HepG2 (cell line): ENCODE measurements at regions not wholly inside any gene's neighbourhood (a gene's known extent, or its start where the extent isn't known, plus 50 kb on each side); places are given as distances from the start of the nearest gene placed in this dataset.

Experiments used
- ATAC-seq: fragments of 200-7000 bp; cut with Tn5 transposase; 3 replicates; pipeline ENCODE4 v1.9.1; 2020; ENCODE audit warnings: mild to moderate bottlenecking, moderate library complexity
- BruUV-seq: library from RNA; stranded (reverse); fragments of 400-500 nt; replicated peaks from 2 replicates; lab custom pipeline; 2021; lab: Mats Ljungman, UMichigan
- CTCF ChIA-PET: fragments of 300-600 bp; formaldehyde crosslinking; extraction: SDS; loops from one replicate; lab custom pipeline; 2021; ENCODE audit warnings: low total read pairs, inconsistent platforms, low intra/inter-chr PET ratio; lab: Yijun Ruan, JAX
- POLR2A ChIA-PET: fragments of 350-600 bp; sonication (Branson Sonifier 250); formaldehyde crosslinking; loops from one replicate; lab custom pipeline; 2020; ENCODE audit warnings: antibody characterized with exemption, inconsistent platforms; lab: Yijun Ruan, JAX
- DNase-seq: peaks from one replicate; pipeline ENCODE4 v3.0.0-alpha.2; 2015; ENCODE audit warnings: low spot score
- FAIRE-seq: peaks from 3 replicates; lab custom pipeline; 2011; peaks lifted over from hg19 to GRCh38; lab: Jason Lieb, UNC
- H2AFZ ChIP-seq: one replicate; pipeline ENCODE4 v1.6.1; 2011; ENCODE audit warnings: low read length, inconsistent platforms
- H3K27ac ChIP-seq: fragments of 300-600 bp; 3 replicates; pipeline ENCODE4 v1.8.0; 2011; ENCODE audit warnings: mixed run types, mild to moderate bottlenecking, mixed read lengths, low read length, inconsistent platforms; ENCODE audit not compliant: insufficient read depth; ENCODE audit errors: extremely low read length
- H3K27me3 ChIP-seq, 2 experiments: fragments of 200-600 bp in 1 of 2; 2 replicates in 1 of 2; 3 replicates in 1 of 2; pipeline versions ENCODE4 v1.6.0 to v1.8.0; 2011; ENCODE audit warnings: low read length in 2 of 2, mild to moderate bottlenecking in 2 of 2, moderate library complexity in 2 of 2, inconsistent platforms in 1 of 2; ENCODE audit not compliant: insufficient read depth in 2 of 2, control insufficient read depth in 1 of 2
- H3K36me3 ChIP-seq, 2 experiments: fragments of 200-600 bp in 1 of 2; replicated peaks in 1 of 2; 2 replicates in 1 of 2; 3 replicates in 1 of 2; pipeline versions ENCODE4 v1.5.1 to v1.8.0; 2011; ENCODE audit warnings: low read length in 2 of 2, inconsistent platforms in 1 of 2; ENCODE audit not compliant: insufficient read depth in 2 of 2, control insufficient read depth in 1 of 2
- H3K4me1 ChIP-seq: 2 replicates; pipeline ENCODE4 v1.5.1; 2012; ENCODE audit warnings: low read length, inconsistent platforms; ENCODE audit not compliant: insufficient read depth
- H3K4me2 ChIP-seq: 2 replicates; pipeline ENCODE4 v1.6.0; 2011; ENCODE audit warnings: low read depth, low read length, inconsistent platforms
- H3K4me3 ChIP-seq, 3 experiments: fragments of 200-600 bp in 1 of 3; sonication (generic), shearing (Covaris generic) in 1 of 3; replicated peaks in 1 of 3; 2 replicates each; pipeline ENCODE4 v1.5.1; 2011 to 2016; ENCODE audit warnings: low read length in 3 of 3, inconsistent platforms in 2 of 3, low read depth in 2 of 3, mild to moderate bottlenecking in 2 of 3, control low read depth in 1 of 3, mixed read lengths in 1 of 3; ENCODE audit not compliant: insufficient read depth in 1 of 3
- H3K79me2 ChIP-seq: one replicate; pipeline ENCODE4 v1.6.1; 2011; ENCODE audit warnings: low read length, inconsistent platforms; ENCODE audit not compliant: insufficient read depth
- H3K9ac ChIP-seq: 2 replicates; pipeline ENCODE4 v1.6.0; 2011; ENCODE audit warnings: mild to moderate bottlenecking, low read depth, low read length, inconsistent platforms; ENCODE audit not compliant: insufficient read depth
- H3K9me3 ChIP-seq: 2 replicates; pipeline ENCODE4 v1.5.1; 2012; ENCODE audit warnings: mild to moderate bottlenecking, low read length
- H4K20me1 ChIP-seq: 2 replicates; pipeline ENCODE4 v1.6.0; 2011; ENCODE audit warnings: inconsistent platforms, mild to moderate bottlenecking, low read length, moderate library complexity; ENCODE audit not compliant: insufficient read depth
- AGO2 ChIP-seq: fragments of 200-400 bp; formaldehyde crosslinking; optimal IDR thresholded peaks from 2 replicates; pipeline ENCODE3; 2017; ENCODE audit warnings: mild to moderate bottlenecking, low read depth, low read length, moderate library complexity
- BCL6 ChIP-seq: IDR thresholded peaks from 2 replicates; pipeline ENCODE4 v1.6.1; 2016; ENCODE audit warnings: missing genetic modification reagents, missing compliant biosample characterization
- BRCA1 ChIP-seq: sonication (generic); formaldehyde crosslinking; IDR thresholded peaks from 2 replicates; pipeline ENCODE4 v1.4.0; 2020; ENCODE audit warnings: missing genetic modification reagents
- DR1 ChIP-seq: sonication (generic); formaldehyde crosslinking; IDR thresholded peaks from 2 replicates; pipeline ENCODE4 v1.8.0; 2021; ENCODE audit warnings: mild to moderate bottlenecking, missing genetic modification reagents, inconsistent platforms
- FOXA3 ChIP-seq: IDR thresholded peaks from 2 replicates; pipeline ENCODE4 v1.6.1; 2016; ENCODE audit warnings: missing genetic modification reagents, missing compliant biosample characterization
- HMG20A ChIP-seq: IDR thresholded peaks from 2 replicates; pipeline ENCODE4 v1.6.1; 2016; ENCODE audit warnings: borderline replicate concordance
- HNF4G ChIP-seq, 2 experiments: sonication (generic) in 1 of 2; formaldehyde crosslinking in 1 of 2; IDR thresholded peaks; 2 replicates each; pipeline versions ENCODE4 v1.4.0 to v1.6.1; 2011 to 2020; ENCODE audit warnings: borderline replicate concordance in 2 of 2, low read depth in 2 of 2, mild to moderate bottlenecking in 2 of 2, low read length in 1 of 2, missing genetic modification reagents in 1 of 2, moderate library complexity in 1 of 2
- IKZF1 ChIP-seq: fragments of 450-650 bp; IDR thresholded peaks from 2 replicates; pipeline ENCODE4 v1.7.1; 2016
- ISL2 ChIP-seq: sonication (generic); formaldehyde crosslinking; IDR thresholded peaks from 2 replicates; pipeline ENCODE4 v1.5.0; 2020; ENCODE audit warnings: missing genetic modification reagents
- JUN ChIP-seq: sonication (generic); formaldehyde crosslinking; IDR thresholded peaks from 2 replicates; pipeline ENCODE4 v1.4.0; 2020; ENCODE audit warnings: mild to moderate bottlenecking, missing genetic modification reagents
- KDM6A ChIP-seq: IDR thresholded peaks from 2 replicates; pipeline ENCODE4 v1.6.1; 2016; ENCODE audit warnings: low read depth
- KLF16 ChIP-seq, 2 experiments: sonication (generic) in 1 of 2; formaldehyde crosslinking in 1 of 2; IDR thresholded peaks; 2 replicates each; pipeline versions ENCODE4 v1.6.1 to v1.8.0; 2016 to 2023; ENCODE audit warnings: missing genetic modification reagents in 2 of 2, missing compliant biosample characterization in 1 of 2
- SALL1 ChIP-seq: sonication (generic); formaldehyde crosslinking; IDR thresholded peaks from 2 replicates; pipeline ENCODE4 v1.8.0; 2022; ENCODE audit warnings: mild to moderate bottlenecking, missing genetic modification reagents
- TBX3 ChIP-seq: fragments of 450-650 bp; IDR thresholded peaks from 2 replicates; pipeline ENCODE4 v1.6.1; 2017; ENCODE audit warnings: antibody characterized with exemption, mild to moderate bottlenecking, inconsistent platforms, borderline replicate concordance
- TCF7 ChIP-seq: sonication (generic); IDR thresholded peaks from 2 replicates; pipeline ENCODE4 v1.6.1; 2016; ENCODE audit warnings: antibody characterized with exemption, low read depth
- ZFY ChIP-seq: sonication (generic); formaldehyde crosslinking; IDR thresholded peaks from 2 replicates; pipeline ENCODE4 v1.4.0; 2020; ENCODE audit warnings: missing genetic modification reagents
- ZNF260 ChIP-seq: sonication (generic); formaldehyde crosslinking; IDR thresholded peaks from 2 replicates; pipeline ENCODE4 v1.4.0; 2020; ENCODE audit warnings: missing genetic modification reagents, low read depth, mild to moderate bottlenecking, borderline replicate concordance
- ZNF501 ChIP-seq: sonication (generic); formaldehyde crosslinking; IDR thresholded peaks from 2 replicates; pipeline ENCODE4 v1.5.1; 2020; ENCODE audit warnings: mild to moderate bottlenecking, moderate library complexity, missing genetic modification reagents
- ZNF737 ChIP-seq: sonication (generic); formaldehyde crosslinking; IDR thresholded peaks from 2 replicates; pipeline ENCODE4 v1.5.0; 2020; ENCODE audit warnings: missing genetic modification reagents, mild to moderate bottlenecking, borderline replicate concordance
- ZNF790 ChIP-seq: sonication (generic); formaldehyde crosslinking; IDR thresholded peaks from 2 replicates; pipeline ENCODE4 v1.8.0; 2022; ENCODE audit warnings: missing genetic modification reagents, mild to moderate bottlenecking, borderline replicate concordance
- WGBS: methylation state at CpG from one replicate; pipeline ENCODE4 v1.1.6; 2017; ENCODE audit warnings: low lambda C conversion rate; 5-methylcytosine and 5-hydroxymethylcytosine counted together
- in situ Hi-C: cut with HindIII; loops from 2 replicates; pipeline ENCODE4 v1.10.0; 2017; ENCODE audit warnings: low pct_unique_long_range_greater_than_20kb; ENCODE audit not compliant: extremely low pct_ligation_motif_present
- intact Hi-C: fragments of 100-400 bp; cut with micrococcal nuclease; formaldehyde crosslinking; loops from one replicate; pipeline ENCODE4 v1.10.0; 2022; ENCODE audit not compliant: unreplicated experiment
- TF ChIP-seq, protein P1 (sequence below): sonication (generic); formaldehyde crosslinking; IDR thresholded peaks from 2 replicates; pipeline ENCODE4 v1.4.0; 2020; ENCODE audit warnings: missing genetic modification reagents, borderline replicate concordance
- TF ChIP-seq, protein P2 (sequence below): sonication (generic); formaldehyde crosslinking; IDR thresholded peaks from 2 replicates; pipeline ENCODE4 v1.8.1; 2022; ENCODE audit warnings: mild to moderate bottlenecking, missing genetic modification reagents
- TF ChIP-seq, protein P3 (sequence below): sonication (generic); formaldehyde crosslinking; IDR thresholded peaks from 2 replicates; pipeline ENCODE4 v1.8.0; 2022; ENCODE audit warnings: low read depth, missing genetic modification reagents

DNA sequence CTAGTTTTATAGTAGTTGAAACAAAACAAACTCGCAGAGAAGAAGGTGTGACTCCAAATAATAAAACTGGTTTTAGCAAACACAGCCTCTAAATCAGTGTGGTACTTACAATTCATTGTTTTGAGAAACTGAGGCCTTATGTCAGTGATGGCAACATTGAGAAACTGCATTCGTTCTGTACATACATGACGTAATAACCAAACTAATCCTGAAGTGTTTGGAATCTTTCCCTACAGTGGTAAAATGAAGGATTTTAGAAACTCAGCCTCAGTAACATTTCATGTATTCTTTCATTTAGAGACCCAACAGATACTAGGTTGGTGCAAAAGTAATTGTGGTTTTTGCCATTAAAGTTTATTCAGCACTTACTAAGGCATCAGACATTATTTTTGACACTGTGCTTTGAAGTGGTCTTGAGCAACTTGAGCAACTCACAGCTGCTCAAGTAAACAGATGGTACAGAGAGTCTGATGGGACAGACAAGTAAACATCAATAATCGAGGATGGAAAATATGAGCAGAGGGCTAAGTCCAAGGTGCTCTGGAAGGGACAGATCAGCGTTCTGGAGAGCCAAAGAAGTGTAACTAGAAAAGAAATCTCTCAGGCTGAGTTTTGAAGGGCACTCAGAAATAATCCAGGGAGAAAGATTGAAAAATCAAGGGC, 390.8 kb upstream of the BOD1L1 start:
- Histone ChIP-seq H3K4me2 (no peak overlapping the region), H3K36me3 (no peaks in the 10 kb centered on the region), H3K4me1 (0 out of 2 replicates have a peak, but pooled peaks cover 5% of the 10 kb centered on the region), H3K4me3 (no peak overlapping the region), H3K27ac (no peak overlapping the region), H3K9ac (no peak overlapping the region), H2AFZ (no peak overlapping the region), H3K9me3 (peaks cover 79% of the 10 kb centered on the region), H3K79me2 (no peaks in the 10 kb centered on the region), H4K20me1 (no peaks in the 10 kb centered on the region), H3K27me3 (no peaks in the 10 kb centered on the region)
- WGBS, result 9% methylated on average over 5 of the region's 5 CpGs
- no peak for DNase-seq
- intact Hi-C loops (no loop called here), in situ Hi-C loops (no loop called here)
- POLR2A ChIA-PET, result no interaction called here
- CTCF ChIA-PET, result no interaction called here
- FAIRE-seq, result no peak
- peak; percentile 94 for ATAC-seq
- BruUV-seq, result no TSS peak
- peak; percentile 54; the same call in 1 of the 2 replicates for TF ChIP-seq KDM6A (CRISPR knock-in tag)
- TF ChIP-seq ZFY (CRISPR knock-in tag), result no peak
- TF ChIP-seq ZNF260, result no peak
- no peak for TF ChIP-seq HNF4G (IDR thresholded peaks at IDR 0.05; ENCODE audit: borderline replicate concordance, low read depth, low read length)
- TF ChIP-seq HNF4G (CRISPR knock-in tag; IDR thresholded peaks at IDR 0.05; ENCODE audit: borderline replicate concordance, low read depth), result no peak
- peak; percentile 39; the same call in 1 of the 2 replicates for TF ChIP-seq TCF7
- no peak for TF ChIP-seq JUN (CRISPR knock-in tag)
- TF ChIP-seq FOXA3 (CRISPR knock-in tag), result peak; percentile 52; the same call in 1 of the 2 replicates
- peak in 1 of 2 experiments; percentile 43; a peak in 1 of 4 replicates for TF ChIP-seq KLF16 (CRISPR knock-in tag; IDR thresholded peaks at IDR 0.05)
- TF ChIP-seq SALL1, result peak; percentile 68; the same call in 1 of the 2 replicates
- TF ChIP-seq, protein P1, sequence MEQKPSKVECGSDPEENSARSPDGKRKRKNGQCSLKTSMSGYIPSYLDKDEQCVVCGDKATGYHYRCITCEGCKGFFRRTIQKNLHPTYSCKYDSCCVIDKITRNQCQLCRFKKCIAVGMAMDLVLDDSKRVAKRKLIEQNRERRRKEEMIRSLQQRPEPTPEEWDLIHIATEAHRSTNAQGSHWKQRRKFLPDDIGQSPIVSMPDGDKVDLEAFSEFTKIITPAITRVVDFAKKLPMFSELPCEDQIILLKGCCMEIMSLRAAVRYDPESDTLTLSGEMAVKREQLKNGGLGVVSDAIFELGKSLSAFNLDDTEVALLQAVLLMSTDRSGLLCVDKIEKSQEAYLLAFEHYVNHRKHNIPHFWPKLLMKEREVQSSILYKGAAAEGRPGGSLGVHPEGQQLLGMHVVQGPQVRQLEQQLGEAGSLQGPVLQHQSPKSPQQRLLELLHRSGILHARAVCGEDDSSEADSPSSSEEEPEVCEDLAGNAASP (CRISPR knock-in tag), result 0 out of 2 replicates have a peak, but pooled peaks have one; percentile 20
- TF ChIP-seq ZNF501, result no peak
- TF ChIP-seq HMG20A (CRISPR knock-in tag), result peak; percentile 62; the same call in 1 of the 2 replicates
- no peak for TF ChIP-seq IKZF1
- TF ChIP-seq ZNF790 (CRISPR knock-in tag), result no peak
- no peak for TF ChIP-seq DR1 (CRISPR knock-in tag)
- TF ChIP-seq, protein P2, sequence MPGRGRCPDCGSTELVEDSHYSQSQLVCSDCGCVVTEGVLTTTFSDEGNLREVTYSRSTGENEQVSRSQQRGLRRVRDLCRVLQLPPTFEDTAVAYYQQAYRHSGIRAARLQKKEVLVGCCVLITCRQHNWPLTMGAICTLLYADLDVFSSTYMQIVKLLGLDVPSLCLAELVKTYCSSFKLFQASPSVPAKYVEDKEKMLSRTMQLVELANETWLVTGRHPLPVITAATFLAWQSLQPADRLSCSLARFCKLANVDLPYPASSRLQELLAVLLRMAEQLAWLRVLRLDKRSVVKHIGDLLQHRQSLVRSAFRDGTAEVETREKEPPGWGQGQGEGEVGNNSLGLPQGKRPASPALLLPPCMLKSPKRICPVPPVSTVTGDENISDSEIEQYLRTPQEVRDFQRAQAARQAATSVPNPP (CRISPR knock-in tag), result no peak
- peak; percentile 67; the same call in 1 of the 2 replicates for TF ChIP-seq ISL2 (CRISPR knock-in tag)
- peak; percentile 26; the same call in 1 of the 2 replicates for TF ChIP-seq TBX3
- TF ChIP-seq, protein P3, sequence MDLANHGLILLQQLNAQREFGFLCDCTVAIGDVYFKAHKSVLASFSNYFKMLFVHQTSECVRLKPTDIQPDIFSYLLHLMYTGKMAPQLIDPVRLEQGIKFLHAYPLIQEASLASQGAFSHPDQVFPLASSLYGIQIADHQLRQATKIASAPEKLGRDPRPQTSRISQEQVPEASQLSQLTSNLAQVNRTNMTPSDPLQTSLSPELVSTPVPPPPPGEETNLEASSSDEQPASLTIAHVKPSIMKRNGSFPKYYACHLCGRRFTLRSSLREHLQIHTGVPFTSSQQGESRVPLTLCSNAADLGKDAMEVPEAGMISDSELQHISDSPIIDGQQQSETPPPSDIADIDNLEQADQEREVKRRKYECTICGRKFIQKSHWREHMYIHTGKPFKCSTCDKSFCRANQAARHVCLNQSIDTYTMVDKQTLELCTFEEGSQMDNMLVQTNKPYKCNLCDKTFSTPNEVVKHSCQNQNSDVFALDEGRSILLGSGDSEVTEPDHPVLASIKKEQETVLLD, result no peak
- no peak for TF ChIP-seq ZNF737 (CRISPR knock-in tag)
- TF ChIP-seq BRCA1 (CRISPR knock-in tag), result no peak
- no peak for TF ChIP-seq AGO2
- TF ChIP-seq BCL6 (CRISPR knock-in tag), result peak; percentile 55; the same call in 1 of the 2 replicates
